Putamen (tissue), 1 donor: ENCODE measurements at regions not wholly inside any gene's neighbourhood (a gene's known extent, or its start where the extent isn't known, plus 50 kb on each side); places are given as distances from the start of the nearest gene placed in this dataset.
A peak's percentile ranks its signal among the peaks of the same experiment; 100 is the strongest.

Experiments
- DNase-seq: peaks from one replicate; pipeline ENCODE4 v3.0.0-alpha.2; 2016; ENCODE audit warnings: low spot score

GRCh38 chr5:88144219-88145001 is 124.2 kb downstream of the TMEM161B start:
- peak; percentile 58 for DNase-seq

- DNase-seq = no peak
Measured at GRCh38 chr5:88143693-88144218, 124.9 kb downstream of the TMEM161B start.

- DNase-seq = peak; percentile 65
Measured at GRCh38 chr5:88142886-88143692, 125.6 kb downstream of the TMEM161B start.

- no peak for DNase-seq
Measured at GRCh38 chr5:88142636-88142885, 126.1 kb downstream of the TMEM161B start.

GRCh38 chr5:88140856-88141752 is 127.5 kb downstream of the TMEM161B start:
- DNase-seq = peak; percentile 100

- DNase-seq = peak; percentile 75
Measured at GRCh38 chr5:88140396-88140855, 128.2 kb downstream of the TMEM161B start.

- no peak for DNase-seq
Measured at GRCh38 chr5:88130211-88130815, 138.3 kb downstream of the TMEM161B start.

- DNase-seq = no peak
Measured at GRCh38 chr5:88128813-88129212, 139.8 kb downstream of the TMEM161B start.

- no peak for DNase-seq
Measured at GRCh38 chr5:88119535-88120125, 149.0 kb downstream of the TMEM161B start.

GRCh38 chr5:88118179-88118578 is 150.5 kb downstream of the TMEM161B start:
- no peak for DNase-seq

- no peak for DNase-seq
Measured at GRCh38 chr5:88117546-88117945, 151.1 kb downstream of the TMEM161B start.

- DNase-seq = no peak
Measured at GRCh38 chr5:88116396-88116795, 152.2 kb downstream of the TMEM161B start.

- DNase-seq = no peak
Measured at GRCh38 chr5:88115211-88115610, 153.4 kb downstream of the TMEM161B start.

- DNase-seq = no peak
Measured at GRCh38 chr5:88113429-88113828, 155.2 kb downstream of the TMEM161B start.

GRCh38 chr5:88109818-88110217 is 158.8 kb downstream of the TMEM161B start:
- DNase-seq = no peak

- peak; percentile 66 for DNase-seq
Measured at GRCh38 chr5:88108490-88109279, 160.0 kb downstream of the TMEM161B start.

- no peak for DNase-seq
Measured at GRCh38 chr5:88094906-88095496, 173.6 kb downstream of the TMEM161B start.

GRCh38 chr5:88094403-88094802 is 174.2 kb downstream of the TMEM161B start:
- DNase-seq = no peak

GRCh38 chr5:88093765-88094164 is 174.9 kb downstream of the TMEM161B start:
- DNase-seq = no peak
